Stimulated activated CD4-positive, alpha-beta T cell treated with anti-CD3 and anti-CD28 coated beads, TNF-alpha, amount 100 ng/mL, for 4 hours (primary cell): ENCODE measurements at regions not wholly inside any gene's neighbourhood (a gene's known extent, or its start where the extent isn't known, plus 50 kb on each side); places are given as distances from the start of the nearest gene placed in this dataset.

Source experiments
- DNase-seq, 3 experiments: peaks; one replicate each; pipeline ENCODE4 v3.0.0-alpha.2; 2020; ENCODE audit warnings: low read depth in 3 of 3

GRCh38 chr13:95497381-95497807 is 55.1 kb upstream of the CLDN10 start:
- no peak for DNase-seq

GRCh38 chr13:95498886-95499285 is 53.6 kb upstream of the CLDN10 start:
- DNase-seq: no peak

- no peak for DNase-seq
Measured at GRCh38 chr13:95499811-95500712, 52.5 kb upstream of the CLDN10 start.

GRCh38 chr13:95502216-95502615 is 50.3 kb upstream of the CLDN10 start:
- DNase-seq: no peak
